NCI-H2107 treated with DMSO at 0.1 percent for 48 hours (cell line): ENCODE measurements at regions not wholly inside any gene's neighbourhood (a gene's known extent, or its start where the extent isn't known, plus 50 kb on each side); places are given as distances from the start of the nearest gene placed in this dataset.
A peak's percentile ranks its signal among the peaks of the same experiment; 100 is the strongest.

Experiments used
- DNase-seq: peaks from one replicate; lab custom pipeline; 2025; ENCODE audit not compliant: unreplicated experiment; lab: John Stamatoyannopoulos, UW

DNA sequence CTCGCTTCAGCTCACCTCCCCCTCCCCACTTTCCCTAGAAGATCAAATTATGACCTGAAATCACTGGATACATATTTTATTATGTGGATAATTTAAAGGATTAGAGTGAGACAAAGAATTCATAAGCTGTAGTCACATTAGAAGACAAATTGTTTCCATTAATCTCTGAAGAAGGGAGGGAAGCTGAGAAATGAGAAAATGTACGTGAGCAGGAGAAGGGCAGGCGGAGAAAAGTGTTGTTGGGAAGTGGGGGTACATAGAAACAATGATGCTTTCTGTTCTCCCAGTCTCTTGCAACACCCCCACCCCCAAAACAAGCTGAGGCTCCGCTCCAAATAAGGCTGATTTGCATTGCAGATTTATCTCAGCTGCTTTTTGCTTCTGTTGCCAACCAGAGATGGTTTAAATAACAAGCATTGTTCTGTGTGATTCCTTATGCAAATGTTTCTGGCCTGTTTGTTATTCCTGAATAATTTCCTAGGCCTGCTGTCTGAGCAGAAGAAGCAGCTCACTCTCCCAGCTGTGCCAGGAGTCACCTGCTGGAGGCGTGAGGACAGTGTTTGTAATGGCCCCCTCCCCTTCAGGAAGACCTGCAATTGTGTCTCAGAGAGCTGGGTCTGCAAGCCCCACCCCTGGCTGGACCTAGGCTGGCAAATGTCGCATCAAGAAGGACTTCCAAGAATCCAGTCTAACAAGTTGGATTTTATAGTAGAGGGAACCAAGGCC, 121.8 kb upstream of the TNR start:
- DNase-seq, result no peak

DNA sequence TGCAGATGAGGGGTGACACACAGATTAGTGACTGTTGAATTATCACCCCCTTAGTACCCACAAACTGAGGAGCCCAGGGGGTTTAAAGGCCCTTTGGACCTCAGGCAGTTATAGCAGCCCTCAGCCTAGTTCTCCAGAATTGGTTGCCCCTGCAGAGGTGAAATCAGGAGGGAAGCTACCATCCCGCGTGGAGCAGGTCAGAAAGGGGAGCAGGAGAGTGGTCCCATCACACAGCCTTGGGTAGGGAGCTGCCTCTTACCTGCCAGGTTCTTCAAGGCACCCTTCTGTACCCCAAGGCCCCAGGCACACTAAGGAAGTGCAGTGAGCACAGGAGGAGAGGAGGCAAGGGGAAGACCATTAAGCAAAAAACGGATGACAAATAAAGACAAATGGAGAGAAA, 121.2 kb upstream of the TNR start:
- DNase-seq, result no peak

DNA sequence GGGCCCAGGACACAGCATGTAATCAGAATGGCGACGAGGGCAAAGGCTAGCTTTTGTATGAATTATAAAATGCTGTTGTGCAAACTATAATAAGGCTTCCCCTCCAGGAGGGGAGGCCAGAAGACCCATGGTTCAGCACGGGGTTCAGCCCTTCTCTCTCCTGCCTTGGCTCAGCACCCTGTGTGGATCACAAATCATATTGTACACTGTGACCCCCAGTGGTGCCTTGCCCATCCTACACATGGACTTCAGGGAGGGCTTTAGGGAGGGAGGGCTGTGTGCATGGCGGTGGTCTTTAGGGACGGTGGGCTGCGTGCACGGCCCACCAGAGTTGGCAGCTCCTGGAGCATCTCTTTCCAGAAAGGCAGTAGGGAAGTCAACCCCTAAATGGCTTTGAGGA, 120.8 kb upstream of the TNR start:
- no peak for DNase-seq

DNA sequence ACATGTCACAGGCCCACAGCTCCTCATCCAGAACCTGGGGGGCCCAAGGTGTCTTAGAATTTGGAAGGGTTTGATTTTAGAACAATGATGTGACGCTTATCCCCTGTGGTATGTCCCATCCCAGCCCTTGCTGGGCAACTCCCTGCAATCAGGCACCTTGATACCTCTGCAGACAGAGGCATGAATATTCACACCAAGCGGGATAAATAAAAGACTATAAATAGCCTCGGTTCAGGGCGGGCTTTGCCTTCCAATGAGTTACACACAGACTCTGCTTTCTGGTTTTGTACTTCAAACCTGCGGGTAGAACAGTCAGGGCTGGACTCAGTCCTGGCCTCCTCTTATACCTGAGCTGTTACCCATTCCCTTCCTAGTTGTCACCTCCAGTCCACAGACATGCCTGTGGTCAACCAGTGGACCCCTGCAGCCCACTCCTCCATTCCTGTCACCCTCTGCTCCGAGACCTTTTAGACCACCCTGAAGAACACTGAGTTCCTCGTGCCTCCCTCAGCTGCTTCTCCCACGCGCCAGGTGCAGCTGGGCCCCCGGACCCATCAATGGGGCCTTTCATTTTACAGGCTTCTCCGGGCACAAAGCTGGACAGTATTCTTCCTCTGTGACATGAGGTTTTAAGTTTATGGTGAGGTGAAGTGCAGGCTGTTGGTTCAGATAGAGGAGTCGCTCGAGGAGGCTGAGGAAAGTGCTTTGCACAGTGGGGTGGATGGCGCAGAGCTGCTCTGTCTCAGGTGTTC, 120.1 kb upstream of the TNR start:
- no peak for DNase-seq

DNA sequence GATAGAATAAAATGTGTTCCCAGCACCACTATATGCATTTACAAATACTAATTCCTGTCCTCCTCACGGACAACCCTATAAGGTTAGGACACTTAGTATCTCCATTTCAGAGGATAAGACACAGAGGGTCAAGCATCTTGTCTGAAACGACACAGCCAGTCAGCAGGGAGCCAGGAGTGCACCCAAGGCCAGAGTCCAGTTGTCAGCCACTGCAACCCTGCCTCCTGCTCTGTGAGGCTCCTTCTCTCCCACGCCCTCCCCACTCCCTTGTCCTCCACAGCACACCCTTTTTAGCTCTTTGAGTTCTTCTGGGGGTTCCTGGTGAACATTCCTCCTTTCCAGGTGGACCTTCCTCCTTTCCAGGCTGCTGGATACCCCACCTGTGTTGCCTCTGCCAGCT, 119.0 kb upstream of the TNR start:
- no peak for DNase-seq

DNA sequence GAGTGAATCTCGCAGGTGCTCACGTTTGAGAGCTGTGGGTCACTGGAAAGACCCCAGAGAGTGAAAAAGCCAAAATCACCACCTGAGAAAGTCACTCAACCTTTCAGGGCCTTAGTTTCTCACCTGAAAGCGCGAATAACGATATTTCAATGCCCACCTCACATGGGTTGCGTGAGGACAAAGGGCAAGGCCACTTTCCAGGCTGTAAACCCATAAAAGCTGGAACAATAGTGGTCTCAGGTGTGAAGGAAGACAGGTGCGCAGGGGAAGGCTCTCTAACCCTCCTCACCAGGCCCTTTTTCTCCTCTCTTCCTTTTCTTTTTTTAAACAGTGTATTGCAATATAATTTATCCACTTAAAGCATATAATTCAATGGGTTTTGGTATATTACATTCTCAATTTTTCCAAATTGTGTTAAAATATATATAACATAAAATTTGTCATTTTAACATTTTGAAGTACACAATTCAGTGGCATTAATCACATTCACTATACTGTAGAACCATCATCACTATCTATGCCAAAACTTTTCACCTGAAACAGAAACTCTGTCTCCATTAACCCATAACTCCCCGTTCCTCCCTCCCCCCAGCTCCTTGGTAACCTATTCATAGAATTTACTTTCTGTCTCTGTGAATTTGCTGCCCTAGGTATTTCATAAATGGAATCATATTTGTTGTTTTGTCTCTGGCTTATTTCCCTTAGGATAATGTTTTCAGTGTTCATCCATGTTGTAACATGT, 118.4 kb upstream of the TNR start:
- DNase-seq, result no peak

DNA sequence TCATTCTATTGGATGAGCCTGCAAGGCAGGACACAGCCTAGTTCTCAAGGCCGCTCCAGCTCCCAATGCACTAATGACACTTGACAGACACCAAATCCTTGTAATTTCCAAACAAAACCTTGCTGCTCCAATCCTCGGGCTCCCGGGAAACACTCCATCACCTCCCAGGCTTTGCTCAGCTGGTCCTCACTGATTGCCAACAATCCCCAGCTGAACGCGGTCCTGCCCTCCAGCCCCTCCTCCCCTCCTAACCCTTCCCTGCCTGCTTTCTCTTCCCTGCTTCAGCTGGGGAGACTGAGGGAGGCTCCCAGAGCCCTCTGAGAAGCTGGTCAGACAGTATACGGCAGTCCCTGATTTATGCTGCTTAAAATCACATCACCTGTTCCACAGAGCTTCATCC, 114.4 kb upstream of the TNR start:
- DNase-seq, result no peak

DNA sequence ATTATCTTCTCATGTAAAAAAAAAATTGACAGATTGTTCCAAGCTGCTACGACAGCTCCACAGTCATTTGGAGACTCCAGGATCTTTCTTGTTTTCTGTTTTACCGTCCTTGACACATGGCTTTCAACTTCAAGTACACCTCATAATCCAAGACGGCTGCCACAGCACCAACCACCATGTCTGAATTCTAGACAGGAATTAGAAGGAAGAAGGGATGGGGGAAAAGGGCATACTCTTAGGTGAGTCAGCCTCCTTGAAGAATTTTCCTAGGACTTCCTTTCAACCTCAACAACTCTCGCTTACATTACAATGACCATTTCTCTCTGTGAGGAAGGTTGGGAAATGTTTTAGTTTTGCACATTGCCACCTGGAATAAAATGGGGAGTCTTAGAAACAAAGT, 110.3 kb upstream of the TNR start:
- DNase-seq, result no peak

DNA sequence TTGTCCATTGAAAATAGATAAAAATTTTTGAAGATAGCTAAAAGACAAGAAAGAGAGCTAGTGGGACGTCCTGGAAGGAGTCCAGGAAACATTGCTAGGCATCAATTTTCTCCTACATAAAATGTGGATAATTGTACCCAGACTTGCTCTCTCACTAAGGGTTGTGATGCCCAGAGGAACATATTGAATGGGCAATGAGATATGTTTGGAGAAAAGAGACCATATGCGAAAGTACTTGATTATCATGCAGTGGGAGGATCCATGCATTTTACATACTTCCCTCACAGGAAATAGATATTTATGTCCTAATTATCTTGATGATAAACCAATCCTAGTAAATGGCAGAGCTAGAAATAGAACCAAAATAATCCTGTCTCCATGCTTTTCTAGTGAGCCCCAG, 108.4 kb upstream of the TNR start:
- no peak for DNase-seq

DNA sequence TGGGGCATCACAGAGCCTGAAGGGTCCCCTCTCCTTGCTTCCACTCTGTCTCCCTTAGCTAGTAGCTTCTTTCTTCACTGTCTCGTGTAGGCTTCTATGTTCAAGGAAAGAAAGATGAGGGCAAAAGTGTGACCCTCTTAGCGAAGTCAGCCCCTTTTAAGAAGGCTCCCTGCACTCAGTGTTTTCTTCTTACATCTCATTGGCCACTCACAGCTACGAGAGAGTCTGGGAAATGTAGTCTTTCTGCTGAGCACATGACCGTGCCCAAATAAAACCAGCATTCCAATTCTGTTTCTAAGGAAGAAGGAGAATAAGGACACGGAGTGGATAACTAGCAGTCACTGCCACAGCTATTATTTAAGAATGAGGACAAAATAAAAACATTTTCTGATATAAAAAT, 104.9 kb upstream of the TNR start:
- no peak for DNase-seq

DNA sequence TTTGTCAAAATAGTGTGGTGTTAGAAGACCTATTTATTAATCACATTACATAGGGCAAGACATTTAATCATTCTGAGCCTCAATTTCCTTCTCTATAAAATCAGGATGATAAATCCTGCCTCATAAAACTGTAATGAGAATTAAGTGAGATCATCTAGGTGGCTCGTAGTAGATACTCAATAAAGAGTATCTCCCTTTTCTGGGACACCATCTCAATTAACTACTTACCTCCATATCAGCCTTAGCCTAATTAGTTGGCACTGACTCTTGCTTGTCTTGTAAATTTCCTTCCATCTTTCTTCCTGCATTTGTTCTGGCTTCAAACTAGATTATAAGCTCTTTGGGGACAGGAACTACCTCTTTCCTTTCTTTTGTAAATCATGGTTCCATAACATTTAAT, 102.6 kb upstream of the TNR start:
- DNase-seq, result no peak

DNA sequence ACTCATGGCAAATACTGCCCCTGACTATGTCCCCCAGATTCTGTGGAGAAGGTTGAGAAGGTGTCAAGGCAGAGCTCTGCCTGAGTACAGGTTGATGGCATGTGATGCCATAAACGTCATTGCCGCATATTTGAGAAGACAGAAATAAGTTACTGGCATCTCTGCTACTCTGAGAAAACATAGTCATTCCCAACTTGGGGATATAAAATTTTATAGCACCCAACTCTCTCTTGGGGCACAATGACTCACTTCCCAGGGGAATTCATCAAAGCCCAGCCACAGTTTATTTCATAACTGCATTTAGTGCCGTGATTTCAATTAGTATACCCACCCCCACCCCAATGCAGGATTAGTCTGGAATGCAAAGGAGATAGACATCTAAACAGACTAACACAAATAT, 101.9 kb upstream of the TNR start:
- no peak for DNase-seq

DNA sequence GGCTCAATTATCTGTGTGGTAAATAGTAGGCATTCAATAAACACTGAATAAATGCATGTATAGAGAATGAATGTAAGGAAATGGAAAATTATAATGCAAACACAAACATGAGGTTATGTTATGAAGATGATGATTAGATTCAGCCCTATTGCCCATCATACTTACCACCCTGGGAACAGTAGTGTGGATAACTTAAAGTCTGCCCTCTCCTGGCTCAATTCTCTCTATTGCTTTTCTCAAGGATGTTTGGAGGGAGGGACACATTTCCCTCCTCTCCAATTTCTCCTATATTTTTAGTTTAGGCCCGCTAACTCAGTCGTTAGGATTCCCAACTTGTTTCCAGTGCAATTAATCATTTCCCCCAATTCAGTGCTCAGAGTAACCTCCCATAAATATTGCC, 101.5 kb upstream of the TNR start:
- no peak for DNase-seq

DNA sequence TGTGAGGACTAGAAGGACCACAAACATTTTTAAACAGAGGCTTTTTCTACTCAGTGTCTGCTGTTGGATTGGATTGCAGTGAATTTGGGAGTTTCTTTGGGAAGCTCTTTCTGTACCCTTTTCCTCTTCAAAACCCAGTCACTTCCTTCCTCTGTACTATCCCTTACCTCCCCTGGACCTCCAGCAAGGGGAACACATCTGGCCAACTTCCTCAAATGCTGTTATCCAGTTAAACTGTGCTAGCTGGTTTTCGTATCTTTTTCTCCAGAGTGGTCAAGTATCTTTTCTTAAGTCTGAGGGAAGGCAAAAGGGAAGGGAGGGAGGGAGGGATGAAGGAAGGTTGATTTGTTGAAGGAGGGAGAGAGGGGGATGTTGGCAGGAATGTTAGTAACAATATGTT, 99.2 kb upstream of the TNR start:
- no peak for DNase-seq

DNA sequence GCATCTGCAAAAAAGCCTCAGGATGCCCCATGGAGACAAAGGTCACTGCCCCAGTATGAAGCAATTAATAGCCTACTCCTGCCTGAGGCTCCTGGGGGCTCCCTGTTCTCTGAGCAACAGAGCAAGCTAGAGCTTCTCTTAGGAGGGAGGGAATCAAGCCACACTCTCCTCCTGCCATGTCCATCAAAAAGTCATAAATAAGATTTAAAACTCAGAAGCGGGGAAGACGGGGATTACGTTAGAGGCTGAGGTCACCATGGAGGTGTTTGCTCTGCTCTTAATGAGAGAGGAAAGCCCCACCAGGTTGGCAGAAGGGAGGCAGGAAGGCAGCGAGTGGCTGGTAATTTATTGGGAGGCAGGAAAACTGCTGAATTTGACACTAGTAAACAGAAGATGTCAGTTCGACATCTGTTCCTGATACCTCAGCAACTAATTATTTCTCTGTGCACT, 98.4 kb upstream of the TNR start:
- DNase-seq, result peak; percentile 84

DNA sequence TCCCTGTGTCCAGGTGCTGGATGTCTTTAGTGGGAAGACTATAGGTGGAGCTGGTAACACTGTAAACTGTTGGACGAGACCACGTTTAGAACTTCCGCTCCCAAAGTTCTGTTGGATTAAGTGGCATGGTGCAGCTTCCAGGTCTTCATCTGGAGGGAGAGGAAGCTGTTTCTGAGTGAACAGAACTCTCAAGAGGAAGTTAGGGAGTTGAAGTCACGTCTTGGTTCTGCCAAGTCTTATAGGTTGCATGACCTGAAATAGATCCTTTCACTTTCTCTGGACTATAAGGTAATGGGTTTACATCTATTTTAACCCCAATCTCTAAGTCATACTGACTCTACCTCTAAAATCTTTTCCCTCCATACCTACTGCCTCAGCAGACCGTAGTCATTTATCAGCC, 97.4 kb upstream of the TNR start:
- no peak for DNase-seq

DNA sequence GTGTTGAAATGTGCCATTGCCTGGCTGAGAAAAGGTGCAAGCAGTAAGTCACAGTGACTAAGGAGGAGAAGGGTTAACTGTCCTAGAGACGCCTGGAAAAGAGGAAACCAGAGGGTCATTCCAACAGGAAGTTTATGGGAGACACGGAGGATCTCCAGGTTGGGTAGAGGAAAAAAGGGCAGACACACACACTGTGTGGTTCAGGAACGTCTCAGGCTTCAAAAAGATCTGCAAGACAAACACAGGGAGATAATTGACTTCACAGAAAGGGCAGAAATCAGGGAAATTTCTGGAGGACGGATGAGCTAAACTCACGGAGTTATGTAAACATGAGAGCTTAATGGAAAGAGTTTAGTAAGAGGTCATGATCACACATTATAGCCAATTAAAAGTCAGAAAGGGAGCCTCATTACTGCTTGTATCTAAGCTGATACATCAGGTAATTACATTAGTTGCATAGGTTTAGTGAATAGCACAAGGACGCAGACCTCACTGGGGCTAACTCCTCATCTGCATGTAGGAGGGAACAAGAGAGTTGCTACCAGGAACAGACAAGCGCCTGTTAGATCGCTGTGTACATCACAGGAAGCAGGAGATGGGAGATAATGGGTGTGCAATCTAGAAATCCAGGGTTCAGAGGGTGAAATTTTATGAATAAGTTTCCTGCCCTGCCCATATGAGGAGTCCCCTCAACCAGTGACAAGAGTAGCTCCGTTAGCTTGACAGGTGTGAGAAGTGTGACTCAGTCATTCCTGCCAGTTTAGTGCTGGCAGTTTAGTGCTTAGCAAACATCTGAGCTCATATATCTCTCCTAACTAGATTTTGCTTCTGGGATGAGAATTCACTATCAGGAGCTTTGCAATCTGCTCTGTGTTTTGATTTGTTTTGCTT, 96.6 kb upstream of the TNR start:
- DNase-seq, result peak; percentile 17

DNA sequence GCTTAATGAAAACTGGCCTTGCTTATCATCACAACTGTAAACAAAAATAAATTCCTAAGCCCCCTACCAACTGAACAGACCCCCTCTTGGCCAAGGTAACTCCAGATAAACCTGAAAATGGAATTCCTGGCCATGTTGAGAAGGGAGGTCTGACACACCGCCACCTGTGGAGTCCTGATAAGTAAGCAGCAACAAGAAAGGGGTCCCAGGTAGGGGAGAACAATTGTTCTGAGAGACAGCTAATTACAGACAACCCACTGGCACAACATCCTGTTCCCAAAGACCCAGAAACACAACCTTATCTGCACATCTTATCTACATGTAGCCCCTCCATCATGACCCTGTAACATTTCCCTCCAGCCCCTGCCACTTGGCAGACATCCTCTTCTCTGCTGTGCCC, 91.2 kb upstream of the TNR start:
- DNase-seq, result no peak

DNA sequence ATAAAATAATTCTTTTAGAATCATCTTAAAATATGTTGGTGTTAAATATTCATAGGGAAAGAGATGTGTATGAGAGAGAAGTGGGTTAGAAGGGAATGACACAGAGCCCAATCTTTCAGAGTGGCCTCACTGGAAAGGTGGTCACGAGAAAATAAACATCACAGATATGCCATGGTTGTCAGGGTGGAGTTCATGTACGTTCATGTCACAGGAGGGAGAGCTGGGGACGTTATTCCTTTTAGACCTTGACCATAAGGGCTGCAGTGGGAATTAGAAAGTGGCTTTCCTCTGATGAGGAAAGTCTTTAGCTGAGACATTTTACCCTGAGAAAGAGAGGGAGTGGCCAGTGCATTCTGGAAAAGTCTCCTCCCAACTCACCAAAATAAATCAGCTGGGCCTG, 90.6 kb upstream of the TNR start:
- no peak for DNase-seq

DNA sequence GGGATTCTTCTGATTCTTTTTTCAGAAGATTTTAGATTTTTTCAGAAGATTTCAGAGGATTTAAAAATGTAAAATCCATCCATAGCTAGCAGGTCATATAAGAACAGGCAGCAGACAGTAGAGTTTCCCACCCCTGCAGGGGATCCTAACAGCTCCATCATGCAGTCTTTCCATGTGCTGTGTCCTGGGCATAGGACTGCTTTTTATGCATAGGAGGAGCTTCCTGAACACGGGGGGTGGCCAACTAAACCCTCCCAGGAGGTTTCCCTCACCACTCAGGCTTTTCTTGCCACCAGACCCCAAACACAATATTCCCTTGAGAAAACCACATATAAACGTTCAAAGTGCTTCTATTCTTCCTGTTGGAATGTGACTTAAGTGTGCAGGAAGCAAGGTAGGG, 90.1 kb upstream of the TNR start:
- no peak for DNase-seq

DNA sequence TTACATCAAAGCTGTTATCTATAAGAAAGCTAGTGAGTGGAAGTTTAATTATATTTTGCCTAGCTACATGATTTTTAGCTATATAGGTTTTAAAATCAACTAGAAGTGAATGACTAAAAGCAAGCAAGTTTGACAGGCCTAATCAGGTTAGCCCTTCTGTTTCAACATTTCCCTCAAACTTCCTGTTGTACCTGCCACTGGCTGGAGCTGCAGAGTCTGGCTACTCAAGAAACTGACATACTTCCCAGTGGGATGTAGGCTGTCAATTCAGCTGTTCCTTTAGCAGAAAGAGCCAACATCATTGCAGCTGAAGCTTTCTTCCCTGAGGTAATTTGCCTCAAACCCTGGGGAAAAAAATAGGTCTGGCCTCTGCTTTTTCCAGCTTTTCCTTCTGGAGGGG, 87.1 kb upstream of the TNR start:
- no peak for DNase-seq
